ENCODE measurements at regions not wholly inside any gene's neighbourhood (a gene's known extent, or its start where the extent isn't known, plus 50 kb on each side); places are given as distances from the start of the nearest gene placed in this dataset.

GRCh38 chr1:72362538-72362937 lies 80.2 kb upstream of the NEGR1 start:
- TF ChIP-seq EP300 (IDR thresholded peaks at IDR 0.05; ENCODE audit: borderline replicate concordance in 1 of 2, control insufficient read depth in 1 of 2, low read depth in 2 of 2, low read length in 2 of 2) (no peak), CTCF (IDR thresholded peaks at IDR 0.05 in 2 of 3, conservative IDR thresholded peaks at IDR 0.05 in 1 of 3; ENCODE audit: control insufficient read depth in 2 of 3, extremely low read depth in 1 of 3, insufficient read depth in 1 of 3, low read depth in 3 of 3, low read length in 3 of 3) (no peak), CBX3 (IDR thresholded peaks at IDR 0.05; ENCODE audit: borderline replicate concordance, low read depth) (no peak), YY1 (IDR thresholded peaks at IDR 0.05; ENCODE audit: low read depth, low read length) (no peak), POLR2A (IDR thresholded peaks at IDR 0.05; ENCODE audit: low read depth, low read length) (no peak), SP1 (IDR thresholded peaks at IDR 0.05; ENCODE audit: low read depth, low read length) (no peak), EZH2 (IDR thresholded peaks at IDR 0.05; ENCODE audit: borderline replicate concordance, control insufficient read depth, low read depth, low read length) (no peak), ZSCAN29 (IDR thresholded peaks at IDR 0.05) (no peak), CEBPB (IDR thresholded peaks at IDR 0.05; ENCODE audit: borderline replicate concordance in 1 of 2, low read depth in 2 of 2, low read length in 2 of 2) (no peak), ZNF687 (IDR thresholded peaks at IDR 0.05) (no peak), USF2 (IDR thresholded peaks at IDR 0.05; ENCODE audit: borderline replicate concordance, low read depth, low read length) (no peak), CUX1 (IDR thresholded peaks at IDR 0.05; ENCODE audit: insufficient replicate concordance, low read depth, low read length) (no peak), E2F4 (IDR thresholded peaks at IDR 0.05; ENCODE audit: low read depth, low read length) (no peak), MAX (IDR thresholded peaks at IDR 0.05; ENCODE audit: low read depth, low read length) (no peak)
